Embryonic facial prominence (tissue), 1 donor: ENCODE measurements at regions not wholly inside any gene's neighbourhood (a gene's known extent, or its start where the extent isn't known, plus 50 kb on each side); places are given as distances from the start of the nearest gene placed in this dataset.
"Not testable (repeated sequence)": the region's sequence is repeated elsewhere in the genome, so short reads cannot be mapped to it uniquely, and the experiment has no call there.

Source experiments
- DNase-seq: peaks from one replicate; pipeline ENCODE4 v3.0.0-alpha.2; 2016; ENCODE audit errors: extremely low spot score

GRCh38 chr13:80889829-80890228, 548.9 kb upstream of the SPRY2 start:
- no peak for DNase-seq

GRCh38 chr13:80888390-80888789, 547.5 kb upstream of the SPRY2 start:
- no peak for DNase-seq

GRCh38 chr13:80884056-80884785, 543.3 kb upstream of the SPRY2 start:
- no peak for DNase-seq

- no peak for DNase-seq
These were observed 542.6 kb upstream of the SPRY2 start for GRCh38 chr13:80883545-80883944.

GRCh38 chr13:80881942-80882445, 541.1 kb upstream of the SPRY2 start:
- DNase-seq, result no peak

GRCh38 chr13:80881495-80881894, 540.6 kb upstream of the SPRY2 start:
- DNase-seq, result no peak

GRCh38 chr13:80881034-80881433, 540.1 kb upstream of the SPRY2 start:
- no peak for DNase-seq

- DNase-seq, result no peak
These were observed 537.0 kb upstream of the SPRY2 start for GRCh38 chr13:80877944-80878241.

- DNase-seq, result no peak
These were observed 536.5 kb upstream of the SPRY2 start for GRCh38 chr13:80877209-80877943.

GRCh38 chr13:80873589-80873988, 532.7 kb upstream of the SPRY2 start:
- DNase-seq, result no peak

GRCh38 chr13:80871971-80872370, 531.0 kb upstream of the SPRY2 start:
- DNase-seq, result not testable (repeated sequence)

- DNase-seq, result no peak
These were observed 530.6 kb upstream of the SPRY2 start for GRCh38 chr13:80871481-80871880.

- no peak for DNase-seq
These were observed 529.3 kb upstream of the SPRY2 start for GRCh38 chr13:80870186-80870585.

GRCh38 chr13:80866921-80867320, 526.0 kb upstream of the SPRY2 start:
- no peak for DNase-seq

- no peak for DNase-seq
These were observed 524.4 kb upstream of the SPRY2 start for GRCh38 chr13:80865329-80865728.

GRCh38 chr13:80862456-80862855, 521.5 kb upstream of the SPRY2 start:
- no peak for DNase-seq

- DNase-seq, result no peak
These were observed 519.9 kb upstream of the SPRY2 start for GRCh38 chr13:80860845-80861244.

- no peak for DNase-seq
These were observed 517.2 kb upstream of the SPRY2 start for GRCh38 chr13:80858131-80858530.

- no peak for DNase-seq
These were observed 516.4 kb upstream of the SPRY2 start for GRCh38 chr13:80857321-80857720.

GRCh38 chr13:80850771-80851170, 509.8 kb upstream of the SPRY2 start:
- DNase-seq, result no peak

- DNase-seq, result no peak
These were observed 503.2 kb upstream of the SPRY2 start for GRCh38 chr13:80844164-80844563.

- DNase-seq, result no peak
These were observed 500.5 kb upstream of the SPRY2 start for GRCh38 chr13:80841414-80841813.

- DNase-seq, result peak; percentile 61
These were observed 499.5 kb upstream of the SPRY2 start for GRCh38 chr13:80840316-80840976.
